Fibroblast of the aortic adventitia (primary cell): ENCODE measurements at regions not wholly inside any gene's neighbourhood (a gene's known extent, or its start where the extent isn't known, plus 50 kb on each side); places are given as distances from the start of the nearest gene placed in this dataset.

Experiments used
- DNase-seq: peaks from one replicate; pipeline ENCODE4 v3.0.0-alpha.2; 2010; ENCODE audit warnings: low read depth
- H3K4me3 ChIP-seq: 2 replicates; pipeline ENCODE4 v1.5.1; 2011; ENCODE audit warnings: low read depth, mild to moderate bottlenecking, control low read depth, low read length, moderate library complexity
- TF ChIP-seq, protein P1 (sequence below): IDR thresholded peaks from 2 replicates; pipeline ENCODE4 v1.5.1; 2011; ENCODE audit warnings: mild to moderate bottlenecking, low read length, control low read depth, inconsistent platforms; ENCODE audit not compliant: insufficient read depth

DNA sequence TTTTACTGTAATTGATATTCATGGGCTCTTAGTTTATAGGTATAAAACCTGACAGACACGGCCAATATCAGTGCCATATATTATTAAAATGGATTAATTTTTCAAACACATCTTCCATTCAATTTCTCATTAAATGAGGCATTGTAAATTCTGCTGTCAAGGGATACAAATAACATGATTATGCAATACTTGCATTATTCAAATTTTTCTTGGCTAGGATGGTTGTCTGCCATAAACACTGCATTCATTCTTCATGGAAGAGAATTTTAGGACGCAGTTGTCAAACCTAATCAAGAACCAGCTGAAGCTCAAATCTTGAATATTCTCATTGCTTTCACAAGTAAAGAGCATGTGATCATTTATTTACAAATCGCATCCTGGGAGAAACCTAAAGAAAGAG lies 255.6 kb downstream of the RDH14 start:
- DNase-seq, result no peak
- TF ChIP-seq, protein P1, sequence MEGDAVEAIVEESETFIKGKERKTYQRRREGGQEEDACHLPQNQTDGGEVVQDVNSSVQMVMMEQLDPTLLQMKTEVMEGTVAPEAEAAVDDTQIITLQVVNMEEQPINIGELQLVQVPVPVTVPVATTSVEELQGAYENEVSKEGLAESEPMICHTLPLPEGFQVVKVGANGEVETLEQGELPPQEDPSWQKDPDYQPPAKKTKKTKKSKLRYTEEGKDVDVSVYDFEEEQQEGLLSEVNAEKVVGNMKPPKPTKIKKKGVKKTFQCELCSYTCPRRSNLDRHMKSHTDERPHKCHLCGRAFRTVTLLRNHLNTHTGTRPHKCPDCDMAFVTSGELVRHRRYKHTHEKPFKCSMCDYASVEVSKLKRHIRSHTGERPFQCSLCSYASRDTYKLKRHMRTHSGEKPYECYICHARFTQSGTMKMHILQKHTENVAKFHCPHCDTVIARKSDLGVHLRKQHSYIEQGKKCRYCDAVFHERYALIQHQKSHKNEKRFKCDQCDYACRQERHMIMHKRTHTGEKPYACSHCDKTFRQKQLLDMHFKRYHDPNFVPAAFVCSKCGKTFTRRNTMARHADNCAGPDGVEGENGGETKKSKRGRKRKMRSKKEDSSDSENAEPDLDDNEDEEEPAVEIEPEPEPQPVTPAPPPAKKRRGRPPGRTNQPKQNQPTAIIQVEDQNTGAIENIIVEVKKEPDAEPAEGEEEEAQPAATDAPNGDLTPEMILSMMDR, result no peak
- H3K4me3 ChIP-seq, result no peak overlapping the region

GRCh38 chr2:18301421-18302139 lies 258.9 kb downstream of the RDH14 start:
- DNase-seq, result no peak
- TF ChIP-seq, protein P1, result no peak
- H3K4me3 ChIP-seq, result no peak overlapping the region

- peak; percentile 96 for DNase-seq
- H3K4me3 ChIP-seq, result no peak overlapping the region
- TF ChIP-seq, protein P1, result no peak
These were observed 260.8 kb downstream of the RDH14 start for GRCh38 chr2:18299423-18300212.

DNA sequence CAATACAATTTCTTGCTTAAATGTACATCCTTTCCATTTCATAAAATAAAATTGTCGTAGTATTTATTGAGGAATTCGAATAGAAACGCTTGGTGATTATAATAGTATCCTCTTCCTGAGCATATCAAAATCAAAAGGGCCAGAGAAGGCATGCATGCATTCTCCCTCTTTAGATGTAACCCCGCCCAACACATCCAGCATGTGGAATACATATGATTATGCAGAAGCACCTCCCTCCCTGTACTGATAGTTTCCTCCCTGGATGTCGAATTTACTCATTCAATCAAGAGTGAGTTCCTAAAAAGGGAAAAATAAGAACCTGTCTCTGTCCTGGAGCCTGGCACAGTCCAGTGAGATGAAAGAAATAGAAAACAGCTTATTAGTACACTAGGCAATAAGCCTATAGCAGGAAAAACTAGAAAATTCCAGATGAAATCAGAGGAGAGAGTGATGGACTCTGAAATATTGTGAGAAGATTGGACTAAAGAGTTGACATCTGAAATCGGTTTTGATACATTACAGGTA lies 262.9 kb downstream of the RDH14 start:
- no peak for DNase-seq
- TF ChIP-seq, protein P1, result no peak
- H3K4me3 ChIP-seq, result no peak overlapping the region

GRCh38 chr2:18290386-18290785 lies 270.1 kb downstream of the RDH14 start:
- no peak for DNase-seq
- no peak overlapping the region for H3K4me3 ChIP-seq
- TF ChIP-seq, protein P1, result no peak

GRCh38 chr2:18286897-18287296 lies 273.6 kb downstream of the RDH14 start:
- TF ChIP-seq, protein P1, result no peak
- DNase-seq, result no peak
- H3K4me3 ChIP-seq, result no peak overlapping the region
